Astrocyte (in vitro differentiated cells and primary cell): ENCODE measurements at regions not wholly inside any gene's neighbourhood (a gene's known extent, or its start where the extent isn't known, plus 50 kb on each side); places are given as distances from the start of the nearest gene placed in this dataset.

ENCODE experiments used
- DNase-seq: peaks from one replicate; pipeline ENCODE4 v3.0.0-alpha.2; 2010; ENCODE audit warnings: low read depth
- FAIRE-seq: peaks from 2 replicates; lab custom pipeline; 2011; peaks lifted over from hg19 to GRCh38; lab: Jason Lieb, UNC
- H2AFZ ChIP-seq: 2 replicates; pipeline ENCODE4 v1.6.0; 2012; ENCODE audit warnings: low read depth, low read length, inconsistent platforms
- H3K27ac ChIP-seq: 2 replicates; pipeline ENCODE4 v1.5.1; 2011; ENCODE audit warnings: low read depth, low read length, inconsistent platforms
- H3K27me3 ChIP-seq: 2 replicates; pipeline ENCODE4 v1.6.0; 2011; ENCODE audit warnings: low read length, inconsistent platforms; ENCODE audit not compliant: insufficient read depth
- H3K36me3 ChIP-seq: 2 replicates; pipeline ENCODE4 v1.5.1; 2011; ENCODE audit warnings: low read length, inconsistent platforms; ENCODE audit not compliant: insufficient read depth
- H3K4me1 ChIP-seq: 2 replicates; pipeline ENCODE4 v1.5.1; 2011; ENCODE audit warnings: low read length, inconsistent platforms; ENCODE audit not compliant: insufficient read depth
- H3K4me2 ChIP-seq: 2 replicates; pipeline ENCODE4 v1.6.0; 2012; ENCODE audit warnings: low read length, inconsistent platforms
- H3K4me3 ChIP-seq: 2 replicates; pipeline ENCODE4 v1.5.1; 2011; ENCODE audit warnings: low read depth, mild to moderate bottlenecking, low read length, inconsistent platforms; ENCODE audit not compliant: insufficient read depth
- H3K79me2 ChIP-seq: 2 replicates; pipeline ENCODE4 v1.6.0; 2012; ENCODE audit warnings: mild to moderate bottlenecking, low read length, inconsistent platforms; ENCODE audit not compliant: insufficient read depth
- H3K9ac ChIP-seq: 2 replicates; pipeline ENCODE4 v1.6.0; 2012; ENCODE audit warnings: mild to moderate bottlenecking, low read length, inconsistent platforms
- H3K9me3 ChIP-seq: 2 replicates; pipeline ENCODE4 v1.5.1; 2012; ENCODE audit warnings: low read depth, mild to moderate bottlenecking, low read length, inconsistent platforms; ENCODE audit not compliant: insufficient read depth
- H4K20me1 ChIP-seq: 2 replicates; pipeline ENCODE4 v1.6.0; 2012; ENCODE audit warnings: low read length, inconsistent platforms; ENCODE audit not compliant: insufficient read depth
- H3K27ac Mint-ChIP-seq: one replicate; pipeline ENCODE4 v1.8.0; 2021; ENCODE audit warnings: mild to moderate bottlenecking, mixed read lengths; ENCODE audit not compliant: unreplicated experiment
- H3K27me3 Mint-ChIP-seq: one replicate; pipeline ENCODE4 v1.8.0; 2021; ENCODE audit warnings: low read depth, mixed read lengths; ENCODE audit not compliant: unreplicated experiment
- H3K36me3 Mint-ChIP-seq: one replicate; pipeline ENCODE4 v1.8.0; 2021; ENCODE audit warnings: low read depth, mixed read lengths; ENCODE audit not compliant: unreplicated experiment
- H3K4me1 Mint-ChIP-seq: one replicate; pipeline ENCODE4 v1.8.0; 2021; ENCODE audit warnings: low read depth, mixed read lengths; ENCODE audit not compliant: unreplicated experiment
- H3K4me3 Mint-ChIP-seq: one replicate; pipeline ENCODE4 v1.8.0; 2021; ENCODE audit warnings: mild to moderate bottlenecking, moderate library complexity, mixed read lengths; ENCODE audit not compliant: unreplicated experiment
- H3K9me3 Mint-ChIP-seq: one replicate; pipeline ENCODE4 v1.8.0; 2021; ENCODE audit warnings: mild to moderate bottlenecking, mixed read lengths; ENCODE audit not compliant: unreplicated experiment
- CTCF ChIP-seq: IDR thresholded peaks from 2 replicates; pipeline ENCODE4 v1.5.1; 2011; ENCODE audit warnings: low read depth, mild to moderate bottlenecking, inconsistent platforms, low read length, moderate library complexity; ENCODE audit not compliant: insufficient read depth
- EZH2 ChIP-seq: IDR thresholded peaks from 2 replicates; pipeline ENCODE4 v1.6.1; 2012; ENCODE audit warnings: mild to moderate bottlenecking, low read length, inconsistent platforms; ENCODE audit not compliant: insufficient read depth

DNA sequence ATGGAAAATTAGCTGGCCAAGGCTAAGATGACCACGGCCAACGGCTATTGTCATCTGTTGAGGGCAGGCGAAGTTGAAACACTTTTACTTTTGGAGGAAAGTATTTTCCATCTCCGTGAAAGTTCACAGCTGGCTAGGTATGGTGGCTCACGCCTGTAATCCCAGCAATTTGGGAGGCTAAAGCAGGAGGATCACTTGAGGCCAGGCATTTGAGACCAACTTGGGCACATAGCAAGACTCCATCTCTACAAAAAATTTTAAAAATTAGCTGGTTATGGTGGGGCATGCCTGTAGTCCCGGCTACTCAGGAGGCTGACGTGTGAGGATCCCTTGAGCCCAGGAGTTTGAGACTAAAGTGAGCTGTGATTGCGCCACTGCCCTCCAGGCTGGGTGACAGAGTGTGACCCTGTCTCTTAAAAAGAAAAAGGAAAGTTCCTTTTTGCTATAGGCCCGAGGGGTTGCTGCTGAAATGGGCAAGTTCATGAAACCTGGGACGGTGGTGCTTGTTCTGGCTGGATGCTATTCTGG is 85.5 kb upstream of the MKLN1 start:
- Mint-ChIP-seq H3K27ac (no peak overlapping the region), H3K4me1 (peaks cover 20% of the 10 kb centered on the region), H3K27me3 (no peaks in the 10 kb centered on the region), H3K36me3 (no peaks in the 10 kb centered on the region), H3K4me3 (no peak overlapping the region), H3K9me3 (peaks cover 3% of the 10 kb centered on the region)
- DNase-seq (no peak), FAIRE-seq (no peak)
- no peak overlapping the region for H3K9ac ChIP-seq
- no peaks in the 10 kb centered on the region for H4K20me1 ChIP-seq
- no peaks in the 10 kb centered on the region for H3K27me3 ChIP-seq
- H3K79me2 ChIP-seq = no peaks in the 10 kb centered on the region
- no peaks in the 10 kb centered on the region for H3K9me3 ChIP-seq
- H3K27ac ChIP-seq = no peak overlapping the region
- H3K4me3 ChIP-seq = no peak overlapping the region
- H2AFZ ChIP-seq = no peak overlapping the region
- no peak for TF ChIP-seq CTCF
- no peak for TF ChIP-seq EZH2
- no peak overlapping the region for H3K4me2 ChIP-seq
- H3K4me1 ChIP-seq = peaks cover 18% of the 10 kb centered on the region
- H3K36me3 ChIP-seq = no peaks in the 10 kb centered on the region

DNA sequence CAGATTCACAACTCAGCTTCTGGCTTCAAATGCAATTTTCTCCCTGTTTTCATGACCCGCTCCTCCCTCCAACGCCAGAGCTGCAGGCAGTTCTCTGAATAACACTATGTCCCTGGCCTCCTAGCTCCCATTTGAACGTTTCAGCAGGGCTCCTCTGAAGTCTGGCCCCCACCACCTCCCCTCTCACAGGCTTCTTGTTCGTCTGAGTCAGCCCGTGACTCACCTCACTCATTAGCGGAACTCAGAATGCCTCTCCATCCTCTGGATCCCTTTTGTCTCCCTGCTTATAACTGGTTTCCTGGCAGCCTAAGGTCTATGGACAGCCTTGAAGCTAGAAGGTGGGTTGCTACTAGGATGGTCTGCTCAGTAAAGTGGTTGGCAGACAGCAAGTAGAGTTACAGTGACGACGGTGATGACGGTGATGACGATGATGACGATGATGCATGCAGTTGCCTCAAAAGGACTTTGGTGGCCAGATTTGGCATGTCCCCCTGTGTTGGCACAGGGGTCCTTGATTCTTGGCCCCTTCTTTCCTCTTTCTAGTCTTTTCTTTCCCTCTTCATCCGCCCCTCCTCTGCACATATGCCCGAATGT is 83.3 kb upstream of the MKLN1 start:
- Histone ChIP-seq H3K79me2 (no peaks in the 10 kb centered on the region), H2AFZ (peak overlapping the region; percentile 63), H3K27ac (peak overlapping the region; percentile 46), H3K4me1 (peaks cover 18% of the 10 kb centered on the region), H3K9ac (peak overlapping the region; percentile 39), H3K27me3 (no peaks in the 10 kb centered on the region), H3K9me3 (no peaks in the 10 kb centered on the region), H3K4me3 (no peak overlapping the region), H4K20me1 (no peaks in the 10 kb centered on the region), H3K4me2 (peak overlapping the region; percentile 64), H3K36me3 (no peaks in the 10 kb centered on the region)
- DNase-seq (peak; percentile 95), FAIRE-seq (peak; percentile 66)
- peaks cover 2% of the 10 kb centered on the region for H3K9me3 Mint-ChIP-seq
- no peaks in the 10 kb centered on the region for H3K36me3 Mint-ChIP-seq
- peak overlapping the region; percentile 88 for H3K27ac Mint-ChIP-seq
- H3K4me3 Mint-ChIP-seq = no peak overlapping the region
- no peaks in the 10 kb centered on the region for H3K27me3 Mint-ChIP-seq
- peaks cover 26% of the 10 kb centered on the region for H3K4me1 Mint-ChIP-seq
- TF ChIP-seq CTCF (no peak), EZH2 (no peak)

DNA sequence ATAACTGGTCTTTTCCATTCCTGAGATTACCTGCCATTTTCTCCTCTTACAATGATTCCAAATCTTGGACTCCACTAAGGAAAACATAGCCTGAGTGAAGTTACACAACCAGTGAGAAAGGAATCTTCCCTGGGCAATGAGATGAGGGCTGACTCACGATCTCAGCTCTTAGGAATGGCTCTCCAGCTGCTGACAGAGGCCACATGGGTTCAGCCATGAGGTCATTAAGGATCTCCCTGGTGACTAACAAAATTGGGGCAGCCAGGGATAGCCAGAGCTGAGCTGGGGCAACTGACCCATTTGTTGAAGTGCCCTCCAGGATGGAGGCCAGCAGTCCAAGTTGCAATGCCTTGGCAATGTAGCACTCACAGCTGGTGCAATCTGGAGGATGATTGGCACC is 78.7 kb upstream of the MKLN1 start:
- no peaks in the 10 kb centered on the region for H3K27me3 Mint-ChIP-seq
- Histone ChIP-seq H3K4me1 (peaks cover 19% of the 10 kb centered on the region), H3K4me2 (peak overlapping the region; percentile 57), H3K27me3 (no peaks in the 10 kb centered on the region), H4K20me1 (no peaks in the 10 kb centered on the region), H3K4me3 (no peak overlapping the region), H3K9ac (peak overlapping the region; percentile 8), H3K79me2 (no peaks in the 10 kb centered on the region), H3K9me3 (no peaks in the 10 kb centered on the region), H3K27ac (peak overlapping the region; percentile 63), H2AFZ (no peak overlapping the region), H3K36me3 (no peaks in the 10 kb centered on the region)
- FAIRE-seq = peak; percentile 60
- peaks cover 2% of the 10 kb centered on the region for H3K36me3 Mint-ChIP-seq
- peak overlapping the region; percentile 79 for H3K27ac Mint-ChIP-seq
- peaks cover 16% of the 10 kb centered on the region for H3K9me3 Mint-ChIP-seq
- peaks cover 39% of the 10 kb centered on the region for H3K4me1 Mint-ChIP-seq
- TF ChIP-seq CTCF (no peak), EZH2 (no peak)
- H3K4me3 Mint-ChIP-seq = no peak overlapping the region
- peak; percentile 97 for DNase-seq
